Mesendoderm (in vitro differentiated cells): ENCODE measurements at regions not wholly inside any gene's neighbourhood (a gene's known extent, or its start where the extent isn't known, plus 50 kb on each side); places are given as distances from the start of the nearest gene placed in this dataset.
A peak's percentile ranks its signal among the peaks of the same experiment; 100 is the strongest.
"Not testable (repeated sequence)": the region's sequence is repeated elsewhere in the genome, so short reads cannot be mapped to it uniquely, and the experiment has no call there.

Source experiments
- DNase-seq: peaks from one replicate; pipeline ENCODE4 v3.0.0; 2013
- H2AK5ac ChIP-seq: 2 replicates; pipeline ENCODE4 v1.6.1; 2013; ENCODE audit warnings: low read length, inconsistent platforms
- H2BK120ac ChIP-seq: 2 replicates; pipeline ENCODE4 v1.6.1; 2013; ENCODE audit warnings: low read depth, mild to moderate bottlenecking, low read length, moderate library complexity, mixed read lengths
- H2BK15ac ChIP-seq: replicated peaks from 2 replicates; pipeline ENCODE4 v1.6.1; 2013; ENCODE audit warnings: low read depth, mild to moderate bottlenecking, moderate library complexity
- H2BK5ac ChIP-seq: 2 replicates; pipeline ENCODE4 v1.6.1; 2013; ENCODE audit warnings: low read length, inconsistent platforms
- H3K18ac ChIP-seq: 2 replicates; pipeline ENCODE4 v1.6.1; 2013; ENCODE audit warnings: mild to moderate bottlenecking, low read length, mixed read lengths
- H3K23ac ChIP-seq: one replicate; pipeline ENCODE4 v1.6.1; 2013; ENCODE audit warnings: low read length
- H3K27ac ChIP-seq: 2 replicates; pipeline ENCODE4 v1.5.1; 2013; ENCODE audit warnings: low read depth, mild to moderate bottlenecking, inconsistent platforms, low read length, moderate library complexity
- H3K27me3 ChIP-seq: 2 replicates; pipeline ENCODE4 v1.6.1; 2013; ENCODE audit warnings: low read length, control low read depth, mild to moderate bottlenecking, inconsistent platforms; ENCODE audit not compliant: insufficient read depth, poor library complexity
- H3K36me3 ChIP-seq: 2 replicates; pipeline ENCODE4 v1.6.1; 2013; ENCODE audit warnings: low read length, inconsistent platforms; ENCODE audit not compliant: control insufficient read depth, insufficient read depth
- H3K4ac ChIP-seq: one replicate; pipeline ENCODE4 v1.6.1; 2013; ENCODE audit warnings: low read depth, mild to moderate bottlenecking, low read length, moderate library complexity
- H3K4me1 ChIP-seq: 2 replicates; pipeline ENCODE4 v1.6.1; 2013; ENCODE audit warnings: low read depth, low read length, inconsistent platforms; ENCODE audit not compliant: control insufficient read depth
- H3K4me2 ChIP-seq: 2 replicates; pipeline ENCODE4 v1.6.1; 2013; ENCODE audit warnings: low read length
- H3K4me3 ChIP-seq: 2 replicates; pipeline ENCODE4 v1.5.1; 2013; ENCODE audit warnings: mild to moderate bottlenecking, low read length
- H3K56ac ChIP-seq: one replicate; pipeline ENCODE4 v1.6.1; 2013; ENCODE audit warnings: low read length
- H3K79me1 ChIP-seq: 2 replicates; pipeline ENCODE4 v1.6.1; 2013; ENCODE audit warnings: low read length, inconsistent platforms
- H3K79me2 ChIP-seq: 2 replicates; pipeline ENCODE4 v1.6.1; 2013; ENCODE audit warnings: mild to moderate bottlenecking, low read length; ENCODE audit not compliant: control insufficient read depth, insufficient read depth
- H3K9ac ChIP-seq: 2 replicates; pipeline ENCODE4 v1.6.1; 2013; ENCODE audit warnings: low read length, inconsistent platforms
- H4K5ac ChIP-seq: one replicate; pipeline ENCODE4 v1.6.1; 2013; ENCODE audit warnings: low read length
- H4K8ac ChIP-seq: one replicate; pipeline ENCODE4 v1.6.1; 2013; ENCODE audit warnings: low read depth, mild to moderate bottlenecking, control low read depth, low read length, moderate library complexity
- WGBS: extraction: QIAGEN DNeasy Blood & Tissue Kit; methylation state at CpG from one replicate; pipeline ENCODE4 v1.1.7; 2013; ENCODE audit warnings: low lambda C conversion rate, missing lambda C conversion rate; ENCODE audit not compliant: insufficient coverage; ENCODE audit errors: extremely low coverage; 5-methylcytosine and 5-hydroxymethylcytosine counted together

GRCh38 chr13:67383109-67383757 is 153.1 kb upstream of the PCDH9 start:
- H2BK15ac ChIP-seq, H3K36me3 ChIP-seq, H3K4ac ChIP-seq, H3K27ac ChIP-seq, H3K4me2 ChIP-seq, H2BK5ac ChIP-seq, H3K79me2 ChIP-seq, H2BK120ac ChIP-seq, H4K8ac ChIP-seq, DNase-seq, H3K27me3 ChIP-seq, H2AK5ac ChIP-seq, H4K5ac ChIP-seq, H3K56ac ChIP-seq, H3K79me1 ChIP-seq, H3K4me3 ChIP-seq, H3K18ac ChIP-seq, H3K23ac ChIP-seq, H3K9ac ChIP-seq, H3K4me1 ChIP-seq: not testable (repeated sequence)
- WGBS = no CpG with 5 or more reads among the region's 7 CpGs

- H3K56ac ChIP-seq = no peak overlapping the region
- no CpG with 5 or more reads among the region's 1 CpG for WGBS
- no peak overlapping the region for H3K27ac ChIP-seq
- H3K79me1 ChIP-seq = no peaks in the 10 kb centered on the region
- no peaks in the 10 kb centered on the region for H3K79me2 ChIP-seq
- no peak overlapping the region for H4K8ac ChIP-seq
- H3K4me3 ChIP-seq = no peak overlapping the region
- no peaks in the 10 kb centered on the region for H3K4me1 ChIP-seq
- no peak overlapping the region for H3K18ac ChIP-seq
- no peak overlapping the region for H2AK5ac ChIP-seq
- H3K4me2 ChIP-seq = no peak overlapping the region
- no peaks in the 10 kb centered on the region for H3K36me3 ChIP-seq
- H3K4ac ChIP-seq = no peak overlapping the region
- DNase-seq = no peak
- H3K27me3 ChIP-seq = no peaks in the 10 kb centered on the region
- no peak overlapping the region for H2BK120ac ChIP-seq
- no peak overlapping the region for H2BK5ac ChIP-seq
- H4K5ac ChIP-seq = no peak overlapping the region
- H3K9ac ChIP-seq = no peak overlapping the region
- H2BK15ac ChIP-seq = no peak overlapping the region
- H3K23ac ChIP-seq = no peak overlapping the region
Observed at GRCh38 chr13:67377919-67378318, 147.8 kb upstream of the PCDH9 start.

- Histone ChIP-seq H3K27ac (no peak overlapping the region), H3K56ac (no peak overlapping the region)
- WGBS = no CpG with 5 or more reads among the region's 1 CpG
Observed at GRCh38 chr13:67374391-67374790, 144.3 kb upstream of the PCDH9 start.

GRCh38 chr13:67372868-67373464 is 142.8 kb upstream of the PCDH9 start:
- Histone ChIP-seq H3K4ac (no peak overlapping the region), H3K36me3 (no peaks in the 10 kb centered on the region), H3K27me3 (no peaks in the 10 kb centered on the region), H3K4me3 (no peak overlapping the region), H3K23ac (no peak overlapping the region), H3K56ac (no peak overlapping the region), H2BK120ac (no peak overlapping the region), H3K79me1 (no peaks in the 10 kb centered on the region), H4K8ac (no peak overlapping the region), H3K79me2 (no peaks in the 10 kb centered on the region), H2BK15ac (no peak overlapping the region), H3K4me1 (no peaks in the 10 kb centered on the region), H3K4me2 (no peak overlapping the region), H3K9ac (no peak overlapping the region), H2BK5ac (no peak overlapping the region), H3K18ac (no peak overlapping the region), H4K5ac (no peak overlapping the region), H2AK5ac (no peak overlapping the region), H3K27ac (no peak overlapping the region)
- no peak for DNase-seq
- WGBS = no CpG with 5 or more reads among the region's 1 CpG

More at GRCh38 chr13:67374391-67374790, 144.3 kb upstream of the PCDH9 start:
- Histone ChIP-seq H3K4ac (no peak overlapping the region), H4K8ac (no peak overlapping the region), H3K9ac (no peak overlapping the region), H3K18ac (no peak overlapping the region), H2AK5ac (no peak overlapping the region), H4K5ac (no peak overlapping the region), H3K79me1 (no peaks in the 10 kb centered on the region), H3K4me2 (no peak overlapping the region), H2BK120ac (no peak overlapping the region), H3K79me2 (no peaks in the 10 kb centered on the region), H3K4me1 (no peaks in the 10 kb centered on the region), H3K4me3 (no peak overlapping the region), H2BK15ac (no peak overlapping the region), H3K23ac (no peak overlapping the region), H2BK5ac (no peak overlapping the region), H3K27me3 (no peaks in the 10 kb centered on the region), H3K36me3 (no peaks in the 10 kb centered on the region)
- no peak for DNase-seq

- Histone ChIP-seq H2BK15ac (no peak overlapping the region), H3K56ac (no peak overlapping the region), H3K79me2 (no peaks in the 10 kb centered on the region), H4K5ac (no peak overlapping the region), H3K27me3 (no peaks in the 10 kb centered on the region), H3K4ac (no peak overlapping the region), H3K23ac (no peak overlapping the region), H2AK5ac (no peak overlapping the region), H3K4me2 (no peak overlapping the region), H3K4me3 (no peak overlapping the region), H3K18ac (no peak overlapping the region), H3K9ac (no peak overlapping the region), H3K36me3 (no peaks in the 10 kb centered on the region), H4K8ac (no peak overlapping the region), H3K4me1 (no peaks in the 10 kb centered on the region), H2BK120ac (no peak overlapping the region), H2BK5ac (no peak overlapping the region), H3K79me1 (no peaks in the 10 kb centered on the region), H3K27ac (no peak overlapping the region)
- peak; percentile 47 for DNase-seq
- WGBS = no CpG with 5 or more reads among the region's 6 CpGs
Observed at GRCh38 chr13:67369895-67370660, 139.9 kb upstream of the PCDH9 start.
